Right atrium auricular region (tissue), 2 donors: ENCODE measurements at regions not wholly inside any gene's neighbourhood (a gene's known extent, or its start where the extent isn't known, plus 50 kb on each side); places are given as distances from the start of the nearest gene placed in this dataset.

Source experiments
- DNase-seq: peaks from one replicate; pipeline ENCODE4 v3.0.0-alpha.2; 2019; ENCODE audit warnings: low spot score
- H3K27ac ChIP-seq, 2 donors: fragments of 200-600 bp; sonication (generic); 1 replicate in 1 of 2; 2 replicates in 1 of 2; pipeline ENCODE4 v1.5.1; 2016 to 2019
- H3K27me3 ChIP-seq, 2 donors: fragments of 200-600 bp; sonication (generic); one replicate each; pipeline versions ENCODE4 v1.5.1 to v1.6.0; 2017 to 2019
- H3K36me3 ChIP-seq: fragments of 200-600 bp; sonication (generic); one replicate; pipeline ENCODE4 v1.5.1; 2016
- H3K4me1 ChIP-seq, 2 donors: fragments of 200-600 bp; sonication (generic); one replicate each; pipeline versions ENCODE4 v1.5.1 to v1.6.0; 2017 to 2019
- H3K4me3 ChIP-seq, 2 donors: fragments of 200-600 bp; sonication (generic); 1 replicate in 1 of 2; 2 replicates in 1 of 2; pipeline ENCODE4 v1.5.1; 2017 to 2019; ENCODE audit warnings: mild to moderate bottlenecking in 1 of 2, moderate library complexity in 1 of 2
- H3K9me3 ChIP-seq, 2 donors: fragments of 200-600 bp; sonication (generic); one replicate each; pipeline ENCODE4 v1.5.1; 2019
- TF ChIP-seq, protein P1 (sequence below), 2 donors: fragments of 200-600 bp; sonication (generic); IDR thresholded peaks; one replicate each; pipeline ENCODE4 v1.5.1; 2019; ENCODE audit warnings: antibody characterized with exemption in 2 of 2

DNA sequence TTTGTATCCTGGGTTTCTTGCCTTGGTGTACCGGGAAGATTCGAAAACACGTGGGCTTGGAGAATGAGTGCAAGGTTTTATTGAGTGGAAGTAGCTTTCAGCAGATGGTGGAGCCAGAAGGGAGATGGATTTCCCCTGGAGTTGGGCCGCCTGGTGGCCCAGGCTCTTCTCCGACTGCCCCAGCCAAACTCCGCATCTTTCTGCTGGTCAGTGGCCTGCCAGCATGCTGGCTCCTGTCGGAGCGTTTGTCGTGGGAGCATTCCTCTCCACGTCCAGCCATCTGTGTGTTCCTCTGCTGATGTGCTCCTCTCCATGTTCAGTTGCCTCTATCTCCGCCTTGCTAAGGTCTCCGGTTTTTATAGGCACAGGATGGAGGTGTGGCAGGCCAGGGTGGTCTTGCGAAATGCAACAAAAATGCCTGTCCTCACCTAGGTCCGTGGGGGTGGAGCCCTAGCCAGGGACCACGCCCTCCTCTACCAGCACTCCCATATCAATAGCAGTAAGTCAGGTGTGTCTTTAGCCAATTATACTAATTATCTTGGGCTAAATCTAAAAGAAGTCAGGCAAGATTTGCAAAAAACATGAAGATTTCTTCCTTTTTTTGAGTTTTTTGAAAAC, 745.8 kb upstream of the AMOT start:
- H3K4me1 ChIP-seq, result no peaks in the 10 kb centered on the region
- TF ChIP-seq, protein P1, sequence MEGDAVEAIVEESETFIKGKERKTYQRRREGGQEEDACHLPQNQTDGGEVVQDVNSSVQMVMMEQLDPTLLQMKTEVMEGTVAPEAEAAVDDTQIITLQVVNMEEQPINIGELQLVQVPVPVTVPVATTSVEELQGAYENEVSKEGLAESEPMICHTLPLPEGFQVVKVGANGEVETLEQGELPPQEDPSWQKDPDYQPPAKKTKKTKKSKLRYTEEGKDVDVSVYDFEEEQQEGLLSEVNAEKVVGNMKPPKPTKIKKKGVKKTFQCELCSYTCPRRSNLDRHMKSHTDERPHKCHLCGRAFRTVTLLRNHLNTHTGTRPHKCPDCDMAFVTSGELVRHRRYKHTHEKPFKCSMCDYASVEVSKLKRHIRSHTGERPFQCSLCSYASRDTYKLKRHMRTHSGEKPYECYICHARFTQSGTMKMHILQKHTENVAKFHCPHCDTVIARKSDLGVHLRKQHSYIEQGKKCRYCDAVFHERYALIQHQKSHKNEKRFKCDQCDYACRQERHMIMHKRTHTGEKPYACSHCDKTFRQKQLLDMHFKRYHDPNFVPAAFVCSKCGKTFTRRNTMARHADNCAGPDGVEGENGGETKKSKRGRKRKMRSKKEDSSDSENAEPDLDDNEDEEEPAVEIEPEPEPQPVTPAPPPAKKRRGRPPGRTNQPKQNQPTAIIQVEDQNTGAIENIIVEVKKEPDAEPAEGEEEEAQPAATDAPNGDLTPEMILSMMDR (IDR thresholded peaks at IDR 0.05), result no peak
- no peak for DNase-seq

DNA sequence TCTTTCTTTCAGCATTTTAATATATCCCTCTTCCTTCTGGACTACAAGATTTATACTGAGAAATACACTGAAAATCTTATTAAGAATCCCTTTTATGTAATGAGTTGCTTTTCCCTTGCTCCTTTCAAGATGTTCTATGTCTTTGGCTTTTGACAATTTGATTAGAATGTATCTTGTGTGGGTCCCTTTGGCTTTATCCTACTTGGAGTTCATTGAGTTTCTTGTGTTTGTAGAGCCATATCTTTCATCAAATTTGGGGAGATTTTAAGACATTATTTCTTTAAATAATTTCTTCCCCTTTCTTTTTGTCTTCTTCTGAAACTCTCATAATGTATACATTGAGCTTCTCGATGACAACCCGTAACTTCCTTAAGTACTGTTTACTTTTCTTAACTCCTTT, 739.9 kb upstream of the AMOT start:
- H3K27me3 ChIP-seq, result no peaks in the 10 kb centered on the region
- TF ChIP-seq, protein P1 (IDR thresholded peaks at IDR 0.05), result no peak
- no peak for DNase-seq
- H3K36me3 ChIP-seq, result no peaks in the 10 kb centered on the region
- H3K9me3 ChIP-seq, result peaks cover 4 to 34% of the 10 kb centered on the region in 2 donors
- H3K4me1 ChIP-seq, result no peaks in the 10 kb centered on the region
- no peak overlapping the region for H3K4me3 ChIP-seq
- H3K27ac ChIP-seq, result no peak overlapping the region

More for the DNA sequence above, 745.8 kb upstream of the AMOT start:
- Histone ChIP-seq H3K9me3 (peaks cover 0 to 13% of the 10 kb centered on the region in 2 donors), H3K4me3 (no peak overlapping the region), H3K27me3 (no peaks in the 10 kb centered on the region), H3K27ac (no peak overlapping the region), H3K36me3 (no peaks in the 10 kb centered on the region)

DNA sequence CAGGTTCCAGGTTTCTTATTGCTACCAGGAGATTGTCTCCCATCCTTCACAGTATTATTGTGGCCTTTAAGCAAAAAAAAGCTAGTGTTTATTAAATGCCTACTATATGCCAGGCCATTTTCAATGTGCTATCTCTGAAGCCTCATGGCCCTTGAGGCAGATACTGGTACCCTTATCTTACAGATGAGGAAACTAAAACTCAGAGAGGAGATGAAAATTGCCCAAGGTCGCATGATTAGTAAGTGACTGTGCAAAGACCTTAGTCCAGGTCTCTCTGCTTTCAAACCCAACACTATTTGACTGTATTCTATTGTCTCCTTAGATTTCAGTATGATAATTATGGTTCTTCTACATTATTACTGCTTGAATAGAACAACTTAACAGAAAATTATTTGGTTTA, 717.9 kb upstream of the AMOT start:
- no peak for DNase-seq
- Histone ChIP-seq H3K4me3 (no peak overlapping the region), H3K27ac (no peak overlapping the region), H3K4me1 (no peaks in the 10 kb centered on the region), H3K9me3 (no peaks in the 10 kb centered on the region), H3K36me3 (no peaks in the 10 kb centered on the region), H3K27me3 (no peaks in the 10 kb centered on the region)
- TF ChIP-seq, protein P1 (IDR thresholded peaks at IDR 0.05), result no peak

DNA sequence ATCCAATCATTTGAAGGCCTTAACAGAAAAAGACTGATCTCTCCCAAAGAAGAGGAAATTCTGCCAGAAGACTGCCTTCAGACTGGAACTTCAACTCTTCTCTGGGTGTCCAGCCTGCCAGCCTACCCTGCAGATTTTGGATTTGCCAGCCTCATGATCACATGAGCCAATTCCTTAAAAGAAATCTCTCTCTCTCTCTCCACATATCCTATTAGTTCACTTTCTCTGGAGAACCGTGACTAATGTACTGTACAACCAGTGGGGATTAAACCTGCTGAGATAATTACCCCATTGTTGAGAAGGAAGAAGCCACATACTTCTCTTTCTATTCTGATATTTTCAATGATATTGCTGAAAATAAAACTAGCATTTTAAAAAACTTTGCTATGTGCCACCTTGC, 711.3 kb upstream of the AMOT start:
- Histone ChIP-seq H3K4me3 (no peak overlapping the region), H3K9me3 (no peaks in the 10 kb centered on the region), H3K27me3 (no peaks in the 10 kb centered on the region), H3K36me3 (no peaks in the 10 kb centered on the region), H3K4me1 (no peaks in the 10 kb centered on the region), H3K27ac (no peak overlapping the region)
- TF ChIP-seq, protein P1 (IDR thresholded peaks at IDR 0.05), result no peak
- no peak for DNase-seq

DNA sequence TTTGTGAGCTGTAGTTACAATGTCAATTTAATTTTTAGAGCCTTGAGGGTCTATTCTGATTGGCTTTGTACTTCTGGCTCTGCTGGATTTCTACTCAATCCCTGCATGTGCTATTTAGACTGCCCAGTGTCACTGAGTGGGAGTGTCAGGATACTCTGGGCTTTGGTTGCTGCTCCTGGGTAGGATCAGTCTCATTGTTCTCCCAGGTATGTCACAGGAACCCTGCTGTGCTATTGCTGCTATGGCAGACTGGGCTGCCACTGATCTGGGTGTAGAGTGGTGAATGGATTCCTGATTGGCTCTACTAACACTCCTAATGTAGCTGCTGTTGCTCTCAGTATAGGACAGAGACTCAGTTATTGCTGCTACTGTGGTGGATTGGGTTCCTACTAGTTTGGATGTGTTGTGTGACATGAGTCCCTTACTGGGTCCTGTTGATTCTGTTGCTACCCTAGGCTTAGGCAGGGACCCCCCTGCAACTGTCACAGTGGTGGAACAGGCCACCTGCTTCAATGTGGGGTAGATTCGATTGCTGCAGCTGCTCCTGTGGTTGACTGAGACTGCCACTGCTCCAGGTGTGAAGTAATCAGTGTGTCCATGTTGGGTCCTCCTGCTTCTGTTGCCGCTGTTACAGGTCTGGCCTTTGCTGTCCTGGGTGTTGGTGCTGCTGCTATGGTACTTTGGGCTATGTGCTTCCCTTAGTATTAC, 707.8 kb upstream of the AMOT start:
- Histone ChIP-seq H3K27me3 (no peaks in the 10 kb centered on the region), H3K4me3 (no peak overlapping the region), H3K9me3 (no peaks in the 10 kb centered on the region), H3K4me1 (no peaks in the 10 kb centered on the region), H3K27ac (no peak overlapping the region), H3K36me3 (no peaks in the 10 kb centered on the region)
- no peak for DNase-seq
- TF ChIP-seq, protein P1 (IDR thresholded peaks at IDR 0.05), result no peak
